HTR-8/SVneo (cell line): ENCODE measurements at regions not wholly inside any gene's neighbourhood (a gene's known extent, or its start where the extent isn't known, plus 50 kb on each side); places are given as distances from the start of the nearest gene placed in this dataset.
"Not testable (repeated sequence)": the region's sequence is repeated elsewhere in the genome, so short reads cannot be mapped to it uniquely, and the experiment has no call there.

ENCODE experiments used
- DNase-seq: peaks from one replicate; pipeline ENCODE4 v3.0.0; 2011; ENCODE audit warnings: low spot score, mixed read lengths; ENCODE audit not compliant: insufficient read length
- FAIRE-seq: peaks from 2 replicates; lab custom pipeline; 2011; peaks lifted over from hg19 to GRCh38; lab: Jason Lieb, UNC

- FAIRE-seq, result no peak
- DNase-seq, result no peak
Measured at GRCh38 chr4:117014236-117014635, 71.1 kb downstream of the TRAM1L1 start.

GRCh38 chr4:117010671-117011070, 74.7 kb downstream of the TRAM1L1 start:
- FAIRE-seq (no peak), DNase-seq (no peak)

GRCh38 chr4:117001077-117001476, 84.3 kb downstream of the TRAM1L1 start:
- DNase-seq, result no peak
- FAIRE-seq, result no peak

- DNase-seq, result no peak
- no peak for FAIRE-seq
Measured at GRCh38 chr4:116982656-116983055, 102.7 kb downstream of the TRAM1L1 start.

GRCh38 chr4:116980436-116980835, 104.9 kb downstream of the TRAM1L1 start:
- not testable (repeated sequence) for FAIRE-seq, DNase-seq

GRCh38 chr4:116959045-116959444, 126.3 kb downstream of the TRAM1L1 start:
- FAIRE-seq (no peak), DNase-seq (no peak)

- DNase-seq, result no peak
- FAIRE-seq, result no peak
Measured at GRCh38 chr4:116953947-116954346, 131.4 kb downstream of the TRAM1L1 start.

- no peak for FAIRE-seq
Measured at GRCh38 chr4:116952530-116953136, 132.7 kb downstream of the TRAM1L1 start.

GRCh38 chr4:116949856-116950255, 135.5 kb downstream of the TRAM1L1 start:
- FAIRE-seq (no peak), DNase-seq (no peak)

More at GRCh38 chr4:116952530-116953136, 132.7 kb downstream of the TRAM1L1 start:
- no peak for DNase-seq

- FAIRE-seq, result no peak
- DNase-seq, result no peak
Measured at GRCh38 chr4:116942315-116942714, 143.1 kb downstream of the TRAM1L1 start.

- FAIRE-seq, result no peak
- no peak for DNase-seq
Measured at GRCh38 chr4:116930329-116930728, 155.0 kb downstream of the TRAM1L1 start.

- DNase-seq (no peak), FAIRE-seq (no peak)
Measured at GRCh38 chr4:116926631-116927295, 158.6 kb downstream of the TRAM1L1 start.

- DNase-seq (peak; percentile 3), FAIRE-seq (no peak)
Measured at GRCh38 chr4:116925900-116926457, 159.4 kb downstream of the TRAM1L1 start.

GRCh38 chr4:116923389-116923788, 162.0 kb downstream of the TRAM1L1 start:
- FAIRE-seq (no peak), DNase-seq (no peak)

GRCh38 chr4:116913451-116913850, 171.9 kb downstream of the TRAM1L1 start:
- no peak for FAIRE-seq
- no peak for DNase-seq

- DNase-seq (no peak), FAIRE-seq (no peak)
Measured at GRCh38 chr4:116906758-116907157, 178.6 kb downstream of the TRAM1L1 start.

- DNase-seq (no peak), FAIRE-seq (no peak)
Measured at GRCh38 chr4:116899561-116899960, 185.8 kb downstream of the TRAM1L1 start.

GRCh38 chr4:116885579-116885978, 199.8 kb downstream of the TRAM1L1 start:
- no peak for FAIRE-seq
- no peak for DNase-seq

- FAIRE-seq (no peak), DNase-seq (no peak)
Measured at GRCh38 chr4:116882503-116882902, 202.9 kb downstream of the TRAM1L1 start.

GRCh38 chr4:116881077-116881476, 204.3 kb downstream of the TRAM1L1 start:
- DNase-seq (no peak), FAIRE-seq (no peak)

GRCh38 chr4:116880625-116881024, 204.8 kb downstream of the TRAM1L1 start:
- no peak for DNase-seq
- no peak for FAIRE-seq

GRCh38 chr4:116878280-116878679, 207.1 kb downstream of the TRAM1L1 start:
- FAIRE-seq (no peak), DNase-seq (no peak)
